ENCODE measurements at regions not wholly inside any gene's neighbourhood (a gene's known extent, or its start where the extent isn't known, plus 50 kb on each side); places are given as distances from the start of the nearest gene placed in this dataset.

- H3K9me3 Mint-ChIP-seq (ENCODE audit: unreplicated experiment): no peaks in the 10 kb centered on the region
- peaks cover 14% of the 10 kb centered on the region for H3K27me3 Mint-ChIP-seq (ENCODE audit: unreplicated experiment)
- H3K36me3 Mint-ChIP-seq (ENCODE audit: unreplicated experiment): no peaks in the 10 kb centered on the region
- no peaks in the 10 kb centered on the region for H3K4me1 Mint-ChIP-seq (ENCODE audit: unreplicated experiment)
- no peak overlapping the region for H3K4me3 Mint-ChIP-seq (ENCODE audit: unreplicated experiment)
- TF ChIP-seq, protein P1, sequence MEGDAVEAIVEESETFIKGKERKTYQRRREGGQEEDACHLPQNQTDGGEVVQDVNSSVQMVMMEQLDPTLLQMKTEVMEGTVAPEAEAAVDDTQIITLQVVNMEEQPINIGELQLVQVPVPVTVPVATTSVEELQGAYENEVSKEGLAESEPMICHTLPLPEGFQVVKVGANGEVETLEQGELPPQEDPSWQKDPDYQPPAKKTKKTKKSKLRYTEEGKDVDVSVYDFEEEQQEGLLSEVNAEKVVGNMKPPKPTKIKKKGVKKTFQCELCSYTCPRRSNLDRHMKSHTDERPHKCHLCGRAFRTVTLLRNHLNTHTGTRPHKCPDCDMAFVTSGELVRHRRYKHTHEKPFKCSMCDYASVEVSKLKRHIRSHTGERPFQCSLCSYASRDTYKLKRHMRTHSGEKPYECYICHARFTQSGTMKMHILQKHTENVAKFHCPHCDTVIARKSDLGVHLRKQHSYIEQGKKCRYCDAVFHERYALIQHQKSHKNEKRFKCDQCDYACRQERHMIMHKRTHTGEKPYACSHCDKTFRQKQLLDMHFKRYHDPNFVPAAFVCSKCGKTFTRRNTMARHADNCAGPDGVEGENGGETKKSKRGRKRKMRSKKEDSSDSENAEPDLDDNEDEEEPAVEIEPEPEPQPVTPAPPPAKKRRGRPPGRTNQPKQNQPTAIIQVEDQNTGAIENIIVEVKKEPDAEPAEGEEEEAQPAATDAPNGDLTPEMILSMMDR (IDR thresholded peaks at IDR 0.05): no peak
- no peak overlapping the region for H3K27ac Mint-ChIP-seq (ENCODE audit: unreplicated experiment)
- no peak for DNase-seq (ENCODE audit: extremely low spot score, unreplicated experiment)
These were observed 62.0 kb upstream of the SCIN start for GRCh38 chr7:12508554-12508953.

DNA sequence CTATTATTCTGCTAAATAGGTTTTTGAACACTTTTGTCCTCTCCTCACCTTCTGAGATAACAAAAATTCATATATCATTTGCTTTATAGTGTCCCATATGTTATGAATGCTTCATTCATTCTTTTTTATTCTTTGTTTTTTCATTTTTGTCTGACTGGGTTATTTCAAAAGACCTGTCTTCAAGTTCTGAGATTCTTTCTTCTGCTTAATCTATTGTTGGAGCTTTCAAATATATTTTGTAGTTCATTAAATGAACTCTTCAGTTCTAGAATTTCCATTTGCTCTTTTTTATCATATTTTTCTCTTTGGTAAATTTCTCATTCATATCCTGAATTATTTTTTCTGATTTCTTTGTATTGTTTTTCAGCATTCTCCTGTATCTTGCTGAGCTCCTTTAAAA is 53.1 kb upstream of the SCIN start:
- Mint-ChIP-seq H3K27ac (ENCODE audit: unreplicated experiment) (no peak overlapping the region), H3K27me3 (ENCODE audit: unreplicated experiment) (peaks cover 32% of the 10 kb centered on the region), H3K4me3 (ENCODE audit: unreplicated experiment) (no peak overlapping the region), H3K4me1 (ENCODE audit: unreplicated experiment) (no peaks in the 10 kb centered on the region), H3K36me3 (ENCODE audit: unreplicated experiment) (no peaks in the 10 kb centered on the region), H3K9me3 (ENCODE audit: unreplicated experiment) (peaks cover 27% of the 10 kb centered on the region)
- DNase-seq (ENCODE audit: extremely low spot score, unreplicated experiment): no peak
- TF ChIP-seq, protein P1 (IDR thresholded peaks at IDR 0.05): no peak

DNA sequence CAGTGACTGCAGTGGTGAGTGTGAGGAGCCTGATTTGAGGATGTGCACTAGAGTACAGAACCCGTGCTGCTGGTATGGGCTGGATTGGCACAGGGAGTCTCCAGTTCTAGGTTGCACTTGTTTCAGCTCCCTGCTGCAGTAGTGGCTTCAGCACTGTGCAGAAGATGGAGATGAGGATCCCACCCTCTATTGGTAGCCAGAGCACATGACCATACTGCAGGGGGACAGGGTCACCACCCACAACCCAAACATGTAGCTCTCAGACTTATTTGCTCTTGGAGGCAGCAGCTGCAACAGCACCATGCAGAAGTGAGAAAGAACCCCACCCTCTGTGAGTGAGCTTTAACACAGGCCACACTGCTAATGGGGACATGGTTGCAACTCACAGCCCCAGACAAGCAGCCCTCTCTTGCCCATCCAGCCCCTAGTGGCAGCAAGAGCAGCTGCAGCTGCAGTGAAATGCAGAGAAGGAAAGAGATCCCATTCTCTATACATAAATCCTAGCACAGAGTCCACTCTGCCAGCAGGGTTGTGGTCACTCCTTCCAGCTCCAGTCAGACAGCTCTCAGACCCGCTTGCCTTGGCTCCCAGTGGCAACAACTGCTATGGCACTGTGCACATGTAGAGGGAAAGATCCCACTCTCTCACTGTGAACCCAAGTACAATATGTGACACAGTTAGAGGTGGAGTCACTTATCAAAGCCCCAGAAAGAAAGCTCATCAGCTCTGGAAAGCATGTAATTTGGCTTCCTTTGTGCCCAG is 51.4 kb upstream of the SCIN start:
- Mint-ChIP-seq H3K27me3 (ENCODE audit: unreplicated experiment) (peaks cover 35% of the 10 kb centered on the region), H3K36me3 (ENCODE audit: unreplicated experiment) (no peaks in the 10 kb centered on the region), H3K9me3 (ENCODE audit: unreplicated experiment) (peaks cover 25% of the 10 kb centered on the region), H3K4me1 (ENCODE audit: unreplicated experiment) (no peaks in the 10 kb centered on the region), H3K4me3 (ENCODE audit: unreplicated experiment) (no peak overlapping the region), H3K27ac (ENCODE audit: unreplicated experiment) (no peak overlapping the region)
- DNase-seq (ENCODE audit: extremely low spot score, unreplicated experiment): no peak
- TF ChIP-seq, protein P1 (IDR thresholded peaks at IDR 0.05): peak; percentile 32

DNA sequence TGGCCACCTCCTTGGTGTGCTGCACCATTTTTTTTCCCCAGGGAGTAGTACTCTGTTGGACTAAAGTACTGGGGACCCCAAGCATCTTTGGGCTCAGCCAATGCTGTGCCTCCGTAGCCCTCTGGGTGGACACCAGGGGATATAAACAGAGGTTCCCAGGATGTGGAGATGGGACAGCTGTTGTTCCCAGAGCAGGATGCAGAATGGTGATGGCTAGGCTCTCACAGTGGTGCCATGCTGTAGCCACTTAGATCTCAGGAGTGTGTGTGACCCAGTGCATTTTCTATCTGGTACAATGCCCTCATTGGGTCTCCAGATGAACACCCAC is 50.9 kb upstream of the SCIN start:
- Mint-ChIP-seq H3K27ac (ENCODE audit: unreplicated experiment) (no peak overlapping the region), H3K36me3 (ENCODE audit: unreplicated experiment) (no peaks in the 10 kb centered on the region), H3K4me1 (ENCODE audit: unreplicated experiment) (no peaks in the 10 kb centered on the region), H3K4me3 (ENCODE audit: unreplicated experiment) (no peak overlapping the region), H3K9me3 (ENCODE audit: unreplicated experiment) (peaks cover 19% of the 10 kb centered on the region), H3K27me3 (ENCODE audit: unreplicated experiment) (peaks cover 33% of the 10 kb centered on the region)
- TF ChIP-seq, protein P1 (IDR thresholded peaks at IDR 0.05): no peak
- DNase-seq (ENCODE audit: extremely low spot score, unreplicated experiment): no peak
